ENCODE measurements at regions not wholly inside any gene's neighbourhood (a gene's known extent, or its start where the extent isn't known, plus 50 kb on each side); places are given as distances from the start of the nearest gene placed in this dataset.
A peak's percentile ranks its signal among the peaks of the same experiment; 100 is the strongest.

- ATAC-seq (ENCODE audit: low read depth) (no peak), DNase-seq (no peak)
- Mint-ChIP-seq H3K27ac (no peak overlapping the region), H3K9me3 (no peaks in the 10 kb centered on the region), H3K4me1 (no peaks in the 10 kb centered on the region), H3K36me3 (ENCODE audit: low read depth) (no peaks in the 10 kb centered on the region), H3K27me3 (no peaks in the 10 kb centered on the region), H3K4me3 (no peak overlapping the region)
- intact Hi-C loops (cut with micrococcal nuclease): no loop called here
- TF ChIP-seq CTCF (IDR thresholded peaks at IDR 0.05): no peak
- CTCF ChIA-PET: no interaction called here
- POLR2A ChIA-PET: no interaction called here
These were observed 141.7 kb upstream of the ACVR2A start for GRCh38 chr2:147703171-147703570.

- CTCF ChIA-PET: no interaction called here
- no peak overlapping the region for H3K27ac Mint-ChIP-seq
- H3K4me3 Mint-ChIP-seq: no peak overlapping the region
- DNase-seq (no peak), ATAC-seq (ENCODE audit: low read depth) (no peak)
- no peaks in the 10 kb centered on the region for H3K4me1 Mint-ChIP-seq
- no peaks in the 10 kb centered on the region for H3K27me3 Mint-ChIP-seq
- H3K36me3 Mint-ChIP-seq (ENCODE audit: low read depth): no peaks in the 10 kb centered on the region
- intact Hi-C loops (cut with micrococcal nuclease): no loop called here
- TF ChIP-seq CTCF (IDR thresholded peaks at IDR 0.05): no peak
- H3K9me3 Mint-ChIP-seq: no peaks in the 10 kb centered on the region
- POLR2A ChIA-PET: no interaction called here
These were observed 146.7 kb upstream of the ACVR2A start for GRCh38 chr2:147698166-147698565.

- Mint-ChIP-seq H3K4me1 (no peaks in the 10 kb centered on the region), H3K27ac (no peak overlapping the region), H3K36me3 (ENCODE audit: low read depth) (no peaks in the 10 kb centered on the region), H3K4me3 (no peak overlapping the region), H3K27me3 (no peaks in the 10 kb centered on the region), H3K9me3 (no peaks in the 10 kb centered on the region)
- no peak for TF ChIP-seq CTCF (IDR thresholded peaks at IDR 0.05)
- ChIA-PET POLR2A (no interaction called here), CTCF (no interaction called here)
- intact Hi-C loops (cut with micrococcal nuclease): no loop called here
- ATAC-seq (ENCODE audit: low read depth) (no peak), DNase-seq (no peak)
These were observed 148.4 kb upstream of the ACVR2A start for GRCh38 chr2:147696426-147696825.

GRCh38 chr2:147689220-147689909 is 155.5 kb upstream of the ACVR2A start:
- peaks cover 2% of the 10 kb centered on the region for H3K27me3 Mint-ChIP-seq
- ChIA-PET POLR2A (no interaction called here), CTCF (no interaction called here)
- ATAC-seq (ENCODE audit: low read depth): peak; percentile 84
- H3K4me3 Mint-ChIP-seq: no peak overlapping the region
- no peak for DNase-seq
- intact Hi-C loops (cut with micrococcal nuclease): no loop called here
- no peaks in the 10 kb centered on the region for H3K36me3 Mint-ChIP-seq (ENCODE audit: low read depth)
- no peak overlapping the region for H3K27ac Mint-ChIP-seq
- no peaks in the 10 kb centered on the region for H3K9me3 Mint-ChIP-seq
- peaks cover 2% of the 10 kb centered on the region for H3K4me1 Mint-ChIP-seq
- TF ChIP-seq CTCF (IDR thresholded peaks at IDR 0.05): no peak

GRCh38 chr2:147688242-147688641 is 156.6 kb upstream of the ACVR2A start:
- no peak overlapping the region for H3K27ac Mint-ChIP-seq
- CTCF ChIA-PET: no interaction called here
- H3K36me3 Mint-ChIP-seq (ENCODE audit: low read depth): no peaks in the 10 kb centered on the region
- intact Hi-C loops (cut with micrococcal nuclease): no loop called here
- H3K4me3 Mint-ChIP-seq: no peak overlapping the region
- ATAC-seq (ENCODE audit: low read depth) (no peak), DNase-seq (no peak)
- peaks cover 2% of the 10 kb centered on the region for H3K27me3 Mint-ChIP-seq
- H3K9me3 Mint-ChIP-seq: no peaks in the 10 kb centered on the region
- peaks cover 2% of the 10 kb centered on the region for H3K4me1 Mint-ChIP-seq
- POLR2A ChIA-PET: no interaction called here
- no peak for TF ChIP-seq CTCF (IDR thresholded peaks at IDR 0.05)
